Activated T-helper 1 cell treated with anti-CD3 and anti-CD28 coated beads, Interleukin-2, amount 50 U/mL, for 16 hours (primary cell): ENCODE measurements at regions not wholly inside any gene's neighbourhood (a gene's known extent, or its start where the extent isn't known, plus 50 kb on each side); places are given as distances from the start of the nearest gene placed in this dataset.

Experiments used
- DNase-seq, 2 donors: peaks; one replicate each; pipeline ENCODE4 v3.0.0-alpha.2; 2020; ENCODE audit warnings: low read depth in 1 of 2, low spot score in 1 of 2

GRCh38 chr2:194205568-194206227 is 1451.3 kb upstream of the SLC39A10 start:
- no peak for DNase-seq

- DNase-seq = no peak
Measured at GRCh38 chr2:194203898-194204297, 1453.1 kb upstream of the SLC39A10 start.

GRCh38 chr2:194182888-194183287 is 1474.1 kb upstream of the SLC39A10 start:
- DNase-seq = no peak

GRCh38 chr2:194176134-194176533 is 1480.9 kb upstream of the SLC39A10 start:
- no peak for DNase-seq

GRCh38 chr2:194166818-194167217 is 1490.2 kb upstream of the SLC39A10 start:
- no peak for DNase-seq

GRCh38 chr2:194155431-194155830 is 1501.6 kb upstream of the SLC39A10 start:
- DNase-seq = no peak

GRCh38 chr2:194151231-194151630 is 1505.8 kb upstream of the SLC39A10 start:
- no peak for DNase-seq

GRCh38 chr2:194135463-194135862 is 1521.6 kb upstream of the SLC39A10 start:
- no peak for DNase-seq

- DNase-seq = no peak
Measured at GRCh38 chr2:194128810-194129209, 1528.2 kb upstream of the SLC39A10 start.

- DNase-seq = no peak
Measured at GRCh38 chr2:194126418-194126817, 1530.6 kb upstream of the SLC39A10 start.

- no peak for DNase-seq
Measured at GRCh38 chr2:194116861-194117260, 1540.2 kb upstream of the SLC39A10 start.

- DNase-seq = no peak
Measured at GRCh38 chr2:194105358-194105757, 1551.7 kb upstream of the SLC39A10 start.

- DNase-seq = no peak
Measured at GRCh38 chr2:194104687-194105086, 1552.3 kb upstream of the SLC39A10 start.

GRCh38 chr2:194103941-194104659 is 1552.9 kb upstream of the SLC39A10 start:
- DNase-seq = no peak

- no peak for DNase-seq
Measured at GRCh38 chr2:194102546-194102945, 1554.5 kb upstream of the SLC39A10 start.

- DNase-seq = no peak
Measured at GRCh38 chr2:194100201-194100600, 1556.8 kb upstream of the SLC39A10 start.

GRCh38 chr2:194096402-194096801 is 1560.6 kb upstream of the SLC39A10 start:
- DNase-seq = no peak

- no peak for DNase-seq
Measured at GRCh38 chr2:194095359-194095758, 1561.7 kb upstream of the SLC39A10 start.

- DNase-seq = no peak
Measured at GRCh38 chr2:194090251-194090905, 1566.6 kb upstream of the SLC39A10 start.

- DNase-seq = no peak
Measured at GRCh38 chr2:194087089-194087958, 1569.7 kb upstream of the SLC39A10 start.

- no peak for DNase-seq
Measured at GRCh38 chr2:194086129-194086528, 1570.9 kb upstream of the SLC39A10 start.
